Small intestine (tissue), 7 donors: ENCODE measurements at regions not wholly inside any gene's neighbourhood (a gene's known extent, or its start where the extent isn't known, plus 50 kb on each side); places are given as distances from the start of the nearest gene placed in this dataset.

Source experiments
- DNase-seq, 2 donors: peaks; one replicate each; pipeline versions ENCODE4 v3.0.0 to v3.0.0-alpha.2; 2013
- FAIRE-seq: peaks from 2 replicates; lab custom pipeline; 2012; peaks lifted over from hg19 to GRCh38; lab: Jason Lieb, UNC
- H3K27ac ChIP-seq, 3 donors: one replicate each; pipeline ENCODE4 v1.5.1; 2013; ENCODE audit warnings: low read length in 2 of 3, mild to moderate bottlenecking in 2 of 3, control low read depth in 1 of 3, inconsistent platforms in 1 of 3, low read depth in 1 of 3, moderate library complexity in 1 of 3
- H3K27me3 ChIP-seq, 3 donors: one replicate each; pipeline ENCODE4 v1.6.1; 2013; ENCODE audit warnings: low read length in 3 of 3, inconsistent platforms in 1 of 3; ENCODE audit not compliant: control insufficient read depth in 3 of 3, insufficient read depth in 3 of 3
- H3K36me3 ChIP-seq, 3 donors: one replicate each; pipeline ENCODE4 v1.6.1; 2013; ENCODE audit warnings: low read length in 3 of 3, inconsistent platforms in 1 of 3, low read depth in 1 of 3, mild to moderate bottlenecking in 1 of 3, moderate library complexity in 1 of 3; ENCODE audit not compliant: control insufficient read depth in 3 of 3, insufficient read depth in 2 of 3
- H3K4me1 ChIP-seq, 3 donors: one replicate each; pipeline ENCODE4 v1.6.1; 2013; ENCODE audit warnings: low read length in 2 of 3, inconsistent platforms in 1 of 3, low read depth in 1 of 3, mild to moderate bottlenecking in 1 of 3, moderate library complexity in 1 of 3; ENCODE audit not compliant: control insufficient read depth in 3 of 3, insufficient read depth in 2 of 3
- H3K4me3 ChIP-seq, 3 donors: one replicate each; pipeline ENCODE4 v1.5.1; 2013; ENCODE audit warnings: low read length in 3 of 3, control low read depth in 1 of 3, inconsistent platforms in 1 of 3, low read depth in 1 of 3, mild to moderate bottlenecking in 1 of 3, moderate library complexity in 1 of 3
- H3K9me3 ChIP-seq, 2 donors: one replicate each; pipeline ENCODE4 v1.6.1; 2013; ENCODE audit warnings: low read depth in 1 of 2, low read length in 1 of 2; ENCODE audit not compliant: control insufficient read depth in 2 of 2, insufficient read depth in 1 of 2
- WGBS, 3 donors: extraction: QIAGEN DNeasy Blood & Tissue Kit; methylation state at CpG; one replicate each; pipeline ENCODE4 v1.1.7; 2013; 5-methylcytosine and 5-hydroxymethylcytosine counted together
- donor health status: healthy with polysubstance abuse.
- donor health status: control.
- donor health status: control.
- donor health status: Bipolar disorder and iron deficiency.
- donor health status: healthy.

DNA sequence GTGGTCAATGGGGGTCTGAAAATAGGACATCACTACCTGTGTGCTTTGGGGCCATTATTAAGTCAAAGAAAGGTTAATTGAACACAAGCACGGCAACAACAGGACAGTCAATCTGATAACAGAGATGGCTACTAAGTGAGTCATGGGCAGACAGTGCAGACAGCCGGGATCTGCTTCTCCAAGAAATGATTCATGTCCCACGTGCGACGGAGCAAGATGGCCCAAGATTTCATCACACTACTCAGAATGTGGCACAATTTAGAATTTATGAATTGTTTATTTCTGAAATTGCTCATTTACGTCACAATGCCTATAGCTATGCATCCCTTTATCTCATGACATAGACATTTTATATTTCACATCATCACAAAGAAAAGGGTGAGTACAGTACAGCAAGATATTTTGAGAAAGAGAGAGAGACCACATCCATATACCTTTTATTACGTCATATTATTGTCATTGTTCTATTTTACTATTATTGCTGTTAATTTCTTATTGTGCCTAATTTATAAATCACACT, 770.6 kb upstream of the NR2F2 start:
- FAIRE-seq (no peak), DNase-seq (no peak)
- WGBS, 3 donors = 69 to 77% (median 77%) methylated on average over 7 of the region's 7 CpGs
- Histone ChIP-seq H3K9me3 (no peaks in the 10 kb centered on the region), H3K36me3 (no peaks in the 10 kb centered on the region), H3K4me1 (no peaks in the 10 kb centered on the region), H3K27me3 (peaks cover 0 to 2% (median 0%) of the 10 kb centered on the region in 3 donors), H3K4me3 (no peak overlapping the region), H3K27ac (no peak overlapping the region)

DNA sequence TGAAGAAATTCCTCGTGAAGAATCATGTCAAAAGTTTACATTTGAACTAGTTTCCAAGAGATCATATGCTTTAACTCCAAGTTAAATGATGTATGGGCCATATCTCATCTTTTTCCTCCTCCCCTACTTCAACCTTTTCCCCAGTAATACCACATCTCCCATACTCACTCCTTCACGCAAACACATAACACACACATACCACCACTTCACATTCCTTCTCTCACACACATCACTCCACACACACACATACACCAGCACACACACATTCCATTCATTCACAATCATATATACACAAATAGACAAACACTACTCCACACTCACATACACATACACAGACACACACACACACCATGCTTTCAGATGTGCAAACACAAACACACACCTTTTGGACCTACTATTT, 769.0 kb upstream of the NR2F2 start:
- FAIRE-seq (no peak), DNase-seq (no peak)
- Histone ChIP-seq H3K9me3 (no peaks in the 10 kb centered on the region), H3K4me1 (no peaks in the 10 kb centered on the region), H3K36me3 (no peaks in the 10 kb centered on the region), H3K27me3 (no peaks in the 10 kb centered on the region), H3K4me3 (no peak overlapping the region), H3K27ac (no peak overlapping the region)
- 52 to 76% (median 75%) methylated on average over 2 of the region's 2 CpGs for WGBS, 3 donors

DNA sequence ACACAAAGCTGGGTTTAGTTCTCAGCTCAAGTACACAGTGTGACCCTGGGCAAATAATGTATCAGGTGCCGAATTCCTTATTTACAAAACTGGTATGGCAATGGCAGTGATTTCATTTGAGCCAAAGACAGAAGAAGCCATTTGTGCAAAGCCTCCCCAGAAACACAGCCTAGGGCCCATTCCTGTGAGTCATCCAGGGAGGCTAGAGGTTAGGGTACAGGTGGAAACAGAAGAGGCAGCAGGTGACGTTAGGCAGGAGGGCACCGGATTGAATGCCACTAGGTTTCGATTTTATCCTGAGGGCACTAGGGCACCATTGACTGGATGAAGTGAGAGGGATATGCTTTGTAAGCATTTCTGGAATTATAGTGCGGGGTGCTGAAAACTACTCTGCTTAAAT, 766.9 kb upstream of the NR2F2 start:
- no peak for FAIRE-seq
- H3K4me3 ChIP-seq = no peak overlapping the region
- DNase-seq = no peak
- no peaks in the 10 kb centered on the region for H3K4me1 ChIP-seq
- H3K27me3 ChIP-seq = no peaks in the 10 kb centered on the region
- WGBS, 3 donors = 72 to 86% (median 72%) methylated on average over 5 of the region's 5 CpGs
- H3K27ac ChIP-seq = no peak overlapping the region
- H3K9me3 ChIP-seq = no peaks in the 10 kb centered on the region
- H3K36me3 ChIP-seq = no peaks in the 10 kb centered on the region

DNA sequence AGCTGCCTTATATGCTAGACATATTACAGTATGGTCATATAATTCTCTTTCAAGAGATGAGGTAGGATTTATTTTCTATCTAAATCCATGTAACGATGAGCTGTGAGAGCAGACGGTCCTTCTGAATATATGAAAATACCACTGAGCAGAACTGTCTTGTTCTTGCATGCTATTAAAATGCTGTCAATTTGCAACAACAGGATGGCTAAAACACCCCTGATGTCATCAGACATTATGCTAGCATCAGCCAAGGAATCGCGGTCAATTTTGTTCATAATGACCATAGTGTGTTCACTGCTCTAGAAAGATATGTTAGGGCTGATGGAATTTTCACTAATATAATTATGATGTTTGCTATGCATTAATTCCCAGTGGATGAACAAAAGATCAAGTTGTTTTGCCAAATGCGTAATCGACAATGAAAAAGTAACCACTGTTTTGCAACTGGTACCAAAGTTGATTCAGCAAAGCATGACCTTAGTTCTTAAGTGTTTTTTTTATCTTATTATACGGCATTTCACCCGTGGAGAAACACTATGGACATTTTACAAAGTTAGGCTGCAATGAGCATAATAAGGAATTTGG, 765.4 kb upstream of the NR2F2 start:
- H3K9me3 ChIP-seq = no peaks in the 10 kb centered on the region
- no peaks in the 10 kb centered on the region for H3K36me3 ChIP-seq
- H3K27me3 ChIP-seq = no peaks in the 10 kb centered on the region
- WGBS, 3 donors = 88 to 92% (median 90%) methylated on average over 8 of the region's 8 CpGs
- no peak overlapping the region for H3K27ac ChIP-seq
- H3K4me1 ChIP-seq = no peaks in the 10 kb centered on the region
- DNase-seq = no peak
- H3K4me3 ChIP-seq = no peak overlapping the region
- no peak for FAIRE-seq

DNA sequence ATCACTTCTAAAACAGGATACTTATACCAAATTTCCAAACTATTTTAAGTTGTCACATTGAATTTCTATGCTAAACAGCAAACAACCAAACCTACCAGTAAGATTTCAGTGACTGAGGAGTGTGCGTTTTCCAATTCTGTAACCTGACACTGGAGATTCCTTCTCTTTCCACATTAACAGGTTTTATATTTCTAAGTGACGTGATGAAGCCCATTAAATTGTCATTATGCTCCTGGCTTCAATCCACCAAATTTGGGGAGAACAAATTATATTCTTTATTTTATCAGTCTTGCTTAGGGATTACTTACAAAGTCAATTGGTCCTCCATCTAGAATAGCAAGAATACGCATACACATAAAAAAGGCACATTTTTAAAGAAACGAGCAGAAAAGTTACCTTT, 764.8 kb upstream of the NR2F2 start:
- 59 to 75% (median 69%) methylated on average over 4 of the region's 4 CpGs for WGBS, 3 donors
- Histone ChIP-seq H3K27me3 (no peaks in the 10 kb centered on the region), H3K9me3 (no peaks in the 10 kb centered on the region), H3K4me1 (no peaks in the 10 kb centered on the region), H3K4me3 (no peak overlapping the region), H3K27ac (no peak overlapping the region), H3K36me3 (no peaks in the 10 kb centered on the region)
- FAIRE-seq (no peak), DNase-seq (no peak)

DNA sequence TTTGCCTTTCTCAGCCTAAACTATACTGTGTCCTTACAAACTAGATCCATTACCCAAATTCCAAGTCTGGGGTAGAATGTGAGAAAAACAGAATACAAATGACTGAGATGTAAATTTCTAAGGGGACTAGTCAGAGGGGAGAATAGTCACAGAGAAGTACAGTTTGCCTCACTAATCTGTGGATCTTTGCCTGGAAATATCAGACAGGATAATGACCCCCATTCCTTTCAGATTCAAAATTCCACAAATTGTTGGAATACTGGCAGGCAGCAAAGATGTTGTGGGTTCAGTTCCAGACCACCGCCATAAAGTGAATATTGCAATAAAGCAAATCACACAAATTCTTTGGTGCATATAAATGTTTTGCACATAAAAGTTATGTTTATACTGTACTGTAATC, 762.8 kb upstream of the NR2F2 start:
- H3K27me3 ChIP-seq = no peaks in the 10 kb centered on the region
- FAIRE-seq = no peak
- no peak overlapping the region for H3K27ac ChIP-seq
- DNase-seq = no peak
- H3K9me3 ChIP-seq = peaks cover 0 to 5% of the 10 kb centered on the region in 2 donors
- 79 to 96% (median 86%) methylated on average over 1 of the region's 1 CpG for WGBS, 3 donors
- no peaks in the 10 kb centered on the region for H3K36me3 ChIP-seq
- H3K4me3 ChIP-seq = no peak overlapping the region
- H3K4me1 ChIP-seq = no peaks in the 10 kb centered on the region

DNA sequence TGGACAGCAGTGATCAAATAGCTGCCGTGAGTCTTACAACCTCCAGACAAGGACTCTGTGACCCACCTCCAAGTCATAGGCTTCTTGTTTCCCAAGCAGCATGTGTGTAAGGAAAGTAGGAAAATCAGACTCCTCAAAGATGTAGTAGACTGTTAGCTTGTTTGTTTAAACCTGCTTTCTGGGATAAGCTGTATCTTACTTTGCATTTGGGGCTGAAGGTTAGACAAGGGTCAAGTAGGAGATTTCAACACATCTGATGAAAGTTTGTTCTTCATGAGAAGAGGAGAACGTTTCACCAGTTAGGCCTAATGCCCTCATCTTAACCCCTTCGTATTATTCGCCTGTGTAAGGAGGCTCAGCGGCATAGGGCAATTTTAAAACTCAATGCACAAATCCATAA, 756.4 kb upstream of the NR2F2 start:
- FAIRE-seq (no peak), DNase-seq (no peak)
- no peaks in the 10 kb centered on the region for H3K36me3 ChIP-seq
- H3K4me3 ChIP-seq = no peak overlapping the region
- H3K9me3 ChIP-seq = peaks cover 0 to 5% of the 10 kb centered on the region in 2 donors
- no peaks in the 10 kb centered on the region for H3K27me3 ChIP-seq
- WGBS, 3 donors = 51 to 64% (median 54%) methylated on average over 5 of the region's 5 CpGs
- no peaks in the 10 kb centered on the region for H3K4me1 ChIP-seq
- no peak overlapping the region for H3K27ac ChIP-seq

DNA sequence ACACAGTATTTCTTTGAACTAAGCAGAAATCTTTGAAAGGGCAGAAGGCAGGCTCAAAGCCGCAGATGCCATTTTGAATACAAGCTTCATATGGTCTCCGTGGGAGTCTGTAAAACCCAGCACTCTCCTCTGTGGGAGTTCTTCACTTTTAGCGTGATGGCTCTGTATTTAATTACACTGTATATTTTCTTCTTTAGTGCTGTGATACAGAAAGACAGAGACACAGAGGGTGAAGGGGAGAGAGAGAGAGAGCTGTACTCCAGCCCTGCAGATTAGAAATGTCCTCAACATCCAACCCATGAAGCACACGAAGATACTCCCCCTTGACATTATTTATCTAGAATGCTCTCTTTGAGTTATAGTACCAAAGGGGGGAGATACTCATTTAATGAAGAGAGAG, 752.6 kb upstream of the NR2F2 start:
- no peak for FAIRE-seq

DNA sequence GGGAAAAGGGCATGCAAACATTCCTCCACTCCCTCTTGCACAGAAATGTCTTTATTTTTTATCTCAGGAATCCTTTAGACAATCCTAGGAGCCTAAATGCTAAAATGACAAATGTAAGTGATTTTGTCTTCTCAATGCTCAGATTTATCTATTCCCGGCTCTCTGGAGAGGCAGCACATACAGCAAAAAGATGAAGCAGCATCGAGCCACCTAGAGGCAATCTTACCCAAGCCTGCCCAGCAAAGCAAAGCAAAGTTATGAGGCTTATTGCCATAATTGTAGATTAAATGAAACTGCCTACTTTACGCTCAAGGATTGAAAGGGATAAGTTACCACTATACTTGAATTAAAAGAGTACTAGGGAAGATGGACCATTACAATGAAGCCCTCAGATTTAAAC, 750.4 kb upstream of the NR2F2 start:
- H3K4me1 ChIP-seq = no peaks in the 10 kb centered on the region
- DNase-seq (no peak), FAIRE-seq (no peak)
- H3K4me3 ChIP-seq = no peak overlapping the region
- WGBS, 3 donors = 68 to 74% (median 70%) methylated on average over 3 of the region's 3 CpGs
- no peaks in the 10 kb centered on the region for H3K27me3 ChIP-seq
- no peaks in the 10 kb centered on the region for H3K36me3 ChIP-seq
- H3K9me3 ChIP-seq = no peaks in the 10 kb centered on the region
- no peak overlapping the region for H3K27ac ChIP-seq

More for the DNA sequence above, 752.6 kb upstream of the NR2F2 start:
- Histone ChIP-seq H3K4me3 (no peak overlapping the region), H3K4me1 (no peaks in the 10 kb centered on the region), H3K36me3 (no peaks in the 10 kb centered on the region), H3K9me3 (no peaks in the 10 kb centered on the region), H3K27ac (no peak overlapping the region), H3K27me3 (no peaks in the 10 kb centered on the region)
- no peak for DNase-seq
- 75 to 79% (median 78%) methylated on average over 4 of the region's 4 CpGs for WGBS, 3 donors
